ENCODE measurements at regions not wholly inside any gene's neighbourhood (a gene's known extent, or its start where the extent isn't known, plus 50 kb on each side); places are given as distances from the start of the nearest gene placed in this dataset.

GRCh38 chr1:68723791-68724190 lies 226.9 kb upstream of the DEPDC1 start:
- TF ChIP-seq POLR2A (IDR thresholded peaks at IDR 0.05; ENCODE audit: low read depth, low read length) (no peak), POLR2AphosphoS5 (IDR thresholded peaks at IDR 0.05; ENCODE audit: low read depth, low read length) (no peak), TAF1 (IDR thresholded peaks at IDR 0.05; ENCODE audit: borderline replicate concordance, low read depth, low read length) (no peak)

Data from GM12892 (cell line).